GM21390 (cell line): ENCODE measurements at regions not wholly inside any gene's neighbourhood (a gene's known extent, or its start where the extent isn't known, plus 50 kb on each side); places are given as distances from the start of the nearest gene placed in this dataset.

Experiments
- ATAC-seq: cut with Tn5 transposase; IDR thresholded peaks from one replicate; pipeline ENCODE4 v1.9.1; 2021; ENCODE audit not compliant: unreplicated experiment

GRCh38 chr5:105563842-105564241 lies 2001.3 kb upstream of the NUDT12 start:
- ATAC-seq, result no peak

DNA sequence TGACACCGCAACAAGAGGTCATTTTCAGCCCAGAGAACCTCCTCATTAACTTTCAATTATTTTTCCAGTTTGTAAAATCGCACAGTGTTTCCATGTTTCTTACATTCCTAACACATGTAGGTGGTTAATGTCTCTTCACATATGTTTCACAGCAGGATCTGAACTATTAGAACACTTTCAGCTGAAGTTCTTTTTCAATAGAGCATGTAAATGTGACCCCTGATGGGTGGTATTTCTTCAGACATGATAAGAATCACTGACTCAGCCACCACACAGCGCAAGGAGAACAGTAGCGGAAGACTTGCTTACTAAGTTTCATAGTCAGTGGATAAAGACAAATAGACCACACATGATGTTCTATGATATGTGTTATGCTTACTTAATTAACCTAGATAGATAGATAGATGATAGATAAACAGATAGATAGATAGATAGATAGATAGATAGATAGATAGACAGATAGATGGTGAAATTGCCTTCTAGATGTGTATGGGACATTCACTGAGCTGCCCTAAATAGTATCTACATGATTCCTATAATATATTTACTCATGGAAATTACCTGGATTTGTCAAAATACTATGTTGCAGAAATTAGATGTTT lies 1992.1 kb upstream of the NUDT12 start:
- ATAC-seq, result no peak

GRCh38 chr5:105544300-105544699 lies 1981.7 kb upstream of the NUDT12 start:
- no peak for ATAC-seq

DNA sequence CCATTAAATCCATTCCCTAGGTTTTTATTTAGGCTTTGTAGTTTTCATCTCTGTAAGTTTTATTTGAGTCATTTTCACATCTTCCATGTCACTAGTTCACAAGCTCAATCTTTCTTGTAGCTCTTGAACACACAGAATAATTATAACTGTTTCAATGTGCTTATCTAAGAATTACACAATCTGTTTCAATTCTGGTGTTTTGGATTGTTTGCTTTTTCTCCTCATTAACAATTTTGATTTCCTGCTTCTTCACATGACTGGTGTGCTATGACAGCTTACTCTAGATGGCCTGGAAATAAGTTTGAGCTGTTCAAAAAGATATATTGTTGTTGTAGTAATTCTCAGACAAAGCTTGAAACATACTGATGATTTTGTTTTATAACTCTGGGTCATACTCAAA lies 1974.1 kb upstream of the NUDT12 start:
- no peak for ATAC-seq

DNA sequence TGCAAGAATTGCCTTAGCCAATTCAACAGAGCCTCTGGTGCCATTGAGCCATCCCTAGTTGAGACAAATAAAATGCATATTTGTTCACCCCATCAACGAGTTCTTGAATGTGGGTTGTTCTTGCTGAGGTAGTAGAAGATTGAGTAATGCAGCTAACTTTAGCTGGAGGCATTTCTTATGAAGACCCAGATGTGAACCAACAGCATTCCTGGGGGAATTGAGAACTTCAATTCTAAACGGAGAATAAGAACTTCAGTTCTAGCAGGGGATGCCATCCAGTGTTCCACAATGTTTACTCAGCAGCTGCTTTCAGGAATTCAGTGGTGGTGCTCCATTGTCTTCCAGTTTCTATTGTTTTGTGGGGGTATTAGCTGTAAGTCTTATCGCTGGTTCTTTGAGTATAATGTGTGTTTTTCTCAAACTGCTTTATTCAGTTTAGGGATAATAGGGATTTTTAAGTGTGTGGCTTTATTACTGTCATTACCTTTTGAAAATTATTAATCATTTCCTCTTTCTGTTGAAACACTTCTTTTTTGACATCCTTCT lies 1968.2 kb upstream of the NUDT12 start:
- ATAC-seq, result no peak

- ATAC-seq, result no peak
Measured at GRCh38 chr5:105529851-105530250, 1967.3 kb upstream of the NUDT12 start.

DNA sequence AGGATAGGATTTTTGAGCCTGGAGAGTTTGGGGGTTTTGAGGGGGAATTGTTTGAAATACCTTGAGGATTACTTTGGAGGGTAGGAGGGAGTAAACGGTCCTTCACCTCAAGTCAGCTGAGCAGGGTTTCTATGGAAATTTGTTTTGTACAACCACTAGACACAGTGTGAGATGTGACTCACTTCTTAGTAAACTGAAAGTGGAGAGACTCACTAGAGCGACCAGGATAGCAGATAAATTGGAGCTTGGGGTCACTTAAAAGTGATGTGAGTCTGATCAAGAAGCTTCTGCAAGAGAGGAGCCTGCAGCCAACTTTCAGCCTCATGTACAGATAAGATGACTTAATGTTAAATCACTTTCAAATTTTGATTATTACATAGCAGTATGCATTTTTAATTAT lies 1945.9 kb upstream of the NUDT12 start:
- ATAC-seq, result no peak

- no peak for ATAC-seq
Measured at GRCh38 chr5:105506692-105507277, 1944.2 kb upstream of the NUDT12 start.

- no peak for ATAC-seq
Measured at GRCh38 chr5:105503950-105504349, 1941.4 kb upstream of the NUDT12 start.

DNA sequence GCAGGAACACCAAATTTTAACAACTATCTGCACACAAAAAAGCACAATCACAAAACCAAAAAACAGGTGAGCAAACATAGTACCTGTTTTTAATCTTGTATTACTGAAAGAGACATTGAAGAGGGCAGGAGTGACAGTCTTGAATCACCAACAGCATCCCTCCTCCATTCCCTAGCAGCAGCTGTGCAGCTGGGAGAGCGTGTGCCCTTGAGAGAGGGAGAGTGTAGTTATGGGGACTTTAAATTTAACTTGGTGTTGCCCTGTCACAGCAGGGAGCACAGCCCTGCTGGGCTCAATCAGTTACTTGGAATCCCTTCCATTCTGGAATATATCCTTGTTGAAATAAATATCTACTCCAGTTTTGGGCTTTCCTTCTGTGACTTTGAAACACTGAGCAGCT lies 1938.7 kb upstream of the NUDT12 start:
- ATAC-seq, result no peak

- no peak for ATAC-seq
Measured at GRCh38 chr5:105475401-105475800, 1912.8 kb upstream of the NUDT12 start.

DNA sequence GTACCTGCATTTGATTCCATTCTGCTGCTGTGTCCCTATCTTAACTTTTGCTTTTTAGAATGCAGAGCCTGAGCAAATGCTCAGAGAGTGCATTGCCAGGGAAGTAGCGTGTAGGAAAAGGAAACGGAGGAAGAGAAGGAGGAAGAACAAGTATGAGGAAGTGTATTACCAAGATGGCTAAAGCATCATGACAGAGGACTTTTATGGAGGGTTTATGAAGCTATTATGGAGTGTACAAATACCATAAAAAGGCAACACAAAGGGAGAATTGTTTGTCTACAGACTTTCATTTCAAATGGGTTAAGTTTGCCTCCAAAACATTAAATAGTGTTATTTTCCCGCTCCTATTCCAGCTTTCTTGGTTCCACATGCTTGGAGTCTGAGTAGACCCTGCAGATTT lies 1899.8 kb upstream of the NUDT12 start:
- no peak for ATAC-seq

GRCh38 chr5:105460721-105461120 lies 1898.1 kb upstream of the NUDT12 start:
- no peak for ATAC-seq

- no peak for ATAC-seq
Measured at GRCh38 chr5:105453216-105453807, 1890.7 kb upstream of the NUDT12 start.

- ATAC-seq, result no peak
Measured at GRCh38 chr5:105448271-105448670, 1885.7 kb upstream of the NUDT12 start.

DNA sequence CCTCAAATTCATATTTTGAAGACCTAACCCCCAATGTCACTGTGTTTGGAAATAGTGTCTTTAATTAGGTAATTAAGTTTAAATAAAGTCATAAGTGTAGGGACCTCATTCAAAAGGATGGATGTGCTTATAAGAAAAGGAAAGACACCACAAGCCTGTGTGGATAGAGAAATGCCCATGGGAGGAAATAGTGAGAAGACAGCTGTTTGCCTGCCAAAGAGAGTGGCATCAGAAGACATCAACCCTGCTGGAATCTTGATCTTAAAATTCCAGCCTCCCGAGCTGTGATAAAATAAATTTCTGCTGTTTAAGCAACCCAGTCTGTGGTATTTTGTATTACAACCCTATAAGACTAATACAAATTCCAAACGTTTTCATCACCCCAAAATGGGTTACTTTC lies 1867.9 kb upstream of the NUDT12 start:
- ATAC-seq, result no peak

- ATAC-seq, result no peak
Measured at GRCh38 chr5:105428451-105429380, 1866.1 kb upstream of the NUDT12 start.

DNA sequence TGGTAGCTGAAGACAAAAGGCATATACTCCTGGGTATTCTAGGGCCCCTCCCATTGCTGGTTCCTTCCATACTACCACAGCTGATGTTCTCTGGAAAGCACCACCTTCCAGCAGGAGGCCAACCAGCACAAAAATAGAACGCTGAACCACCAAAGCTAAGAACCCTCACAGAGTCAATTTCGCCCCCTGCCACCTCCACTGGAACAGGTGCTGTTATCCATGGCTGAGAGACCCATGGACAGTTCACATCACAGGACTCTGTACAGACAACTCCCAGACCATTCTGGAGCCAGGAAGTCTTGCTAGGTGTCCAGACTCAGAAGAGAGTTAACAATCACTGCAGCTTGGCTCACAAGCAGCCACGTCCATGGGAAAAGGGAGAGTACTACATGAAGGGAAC lies 1851.5 kb upstream of the NUDT12 start:
- ATAC-seq, result no peak

DNA sequence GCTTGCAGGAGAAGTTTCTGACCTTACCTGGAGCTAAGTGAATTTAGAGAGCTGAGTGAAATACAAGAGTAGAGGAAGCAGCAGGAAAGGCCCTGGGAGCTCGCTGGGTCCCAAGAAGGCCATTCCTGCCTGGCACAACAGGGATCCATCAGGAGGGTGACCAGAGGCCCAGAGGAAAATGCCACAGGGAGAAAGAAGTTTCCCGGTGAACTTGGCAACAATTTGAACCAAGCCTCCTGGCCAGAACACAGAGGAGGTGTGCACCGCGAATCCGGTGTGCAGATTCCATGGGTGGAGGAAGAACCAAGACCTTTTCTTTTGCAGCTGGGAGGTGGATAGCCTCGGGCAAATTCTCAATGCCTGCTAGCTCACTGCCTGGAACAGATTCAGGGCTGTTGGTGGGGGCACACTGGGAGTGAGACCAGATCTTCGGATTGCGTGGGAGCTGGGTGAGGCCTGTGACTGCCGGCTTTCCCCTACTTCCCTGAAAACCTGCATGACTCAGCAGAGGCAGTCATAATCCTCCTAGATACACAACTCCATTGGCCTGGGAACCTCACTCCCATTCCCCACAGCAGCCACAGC lies 1850.9 kb upstream of the NUDT12 start:
- no peak for ATAC-seq

DNA sequence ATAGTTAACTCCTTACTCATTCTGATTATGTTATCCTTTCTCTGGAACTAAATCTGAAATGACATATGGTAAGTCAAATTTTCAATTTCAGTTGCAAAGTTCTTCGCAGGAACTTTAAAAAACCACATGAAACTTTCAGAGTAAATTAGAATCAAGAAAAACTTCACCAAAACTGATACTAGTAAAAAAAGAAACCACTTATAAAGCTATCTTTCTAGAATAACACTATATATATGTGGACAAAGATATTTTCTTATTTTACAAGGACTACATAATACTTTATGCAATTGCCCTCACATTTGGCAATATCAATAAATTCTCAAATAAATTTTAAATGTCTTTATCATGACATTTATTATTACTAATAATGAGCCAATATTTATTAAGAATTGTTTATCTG lies 1847.1 kb upstream of the NUDT12 start:
- no peak for ATAC-seq

GRCh38 chr5:105407200-105407599 lies 1844.6 kb upstream of the NUDT12 start:
- ATAC-seq, result no peak
